Testis (tissue), 2 donors: ENCODE measurements at regions not wholly inside any gene's neighbourhood (a gene's known extent, or its start where the extent isn't known, plus 50 kb on each side); places are given as distances from the start of the nearest gene placed in this dataset.

Source experiments
- POLR2A ChIP-seq: fragments of 450-650 bp; IDR thresholded peaks from one replicate; pipeline ENCODE4 v1.6.1; 2017; ENCODE audit warnings: antibody characterized with exemption, mild to moderate bottlenecking, moderate library complexity
- TF ChIP-seq, protein P1 (sequence below), 3 experiments: fragments of 450-650 bp in 2 of 3; fragments of 200-600 bp in 1 of 3; sonication (generic) in 1 of 3; IDR thresholded peaks; one replicate each; pipeline ENCODE4 v1.5.1; 2016 to 2019; ENCODE audit warnings: antibody characterized with exemption in 3 of 3, mild to moderate bottlenecking in 2 of 3, moderate library complexity in 1 of 3

GRCh38 chr5:168193493-168194250 is 97.8 kb upstream of the WWC1 start:
- TF ChIP-seq, protein P1, sequence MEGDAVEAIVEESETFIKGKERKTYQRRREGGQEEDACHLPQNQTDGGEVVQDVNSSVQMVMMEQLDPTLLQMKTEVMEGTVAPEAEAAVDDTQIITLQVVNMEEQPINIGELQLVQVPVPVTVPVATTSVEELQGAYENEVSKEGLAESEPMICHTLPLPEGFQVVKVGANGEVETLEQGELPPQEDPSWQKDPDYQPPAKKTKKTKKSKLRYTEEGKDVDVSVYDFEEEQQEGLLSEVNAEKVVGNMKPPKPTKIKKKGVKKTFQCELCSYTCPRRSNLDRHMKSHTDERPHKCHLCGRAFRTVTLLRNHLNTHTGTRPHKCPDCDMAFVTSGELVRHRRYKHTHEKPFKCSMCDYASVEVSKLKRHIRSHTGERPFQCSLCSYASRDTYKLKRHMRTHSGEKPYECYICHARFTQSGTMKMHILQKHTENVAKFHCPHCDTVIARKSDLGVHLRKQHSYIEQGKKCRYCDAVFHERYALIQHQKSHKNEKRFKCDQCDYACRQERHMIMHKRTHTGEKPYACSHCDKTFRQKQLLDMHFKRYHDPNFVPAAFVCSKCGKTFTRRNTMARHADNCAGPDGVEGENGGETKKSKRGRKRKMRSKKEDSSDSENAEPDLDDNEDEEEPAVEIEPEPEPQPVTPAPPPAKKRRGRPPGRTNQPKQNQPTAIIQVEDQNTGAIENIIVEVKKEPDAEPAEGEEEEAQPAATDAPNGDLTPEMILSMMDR (IDR thresholded peaks at IDR 0.05), result no peak
- no peak for TF ChIP-seq POLR2A
